HepG2 (cell line): ENCODE measurements at regions not wholly inside any gene's neighbourhood (a gene's known extent, or its start where the extent isn't known, plus 50 kb on each side); places are given as distances from the start of the nearest gene placed in this dataset.

Experiments
- ESRRA ChIP-seq: sonication (generic); formaldehyde crosslinking; IDR thresholded peaks from 2 replicates; pipeline ENCODE4 v1.5.1; 2020; ENCODE audit warnings: mild to moderate bottlenecking, low read depth, missing genetic modification reagents
- FOXK1 ChIP-seq: sonication (generic); formaldehyde crosslinking; IDR thresholded peaks from 2 replicates; pipeline ENCODE4 v1.4.0; 2020; ENCODE audit warnings: low read depth, missing genetic modification reagents, borderline replicate concordance
- FOXO1 ChIP-seq: sonication (generic); formaldehyde crosslinking; IDR thresholded peaks from 2 replicates; pipeline ENCODE4 v1.4.0; 2020; ENCODE audit warnings: missing genetic modification reagents
- NONO ChIP-seq, 2 experiments: fragments of 450-650 bp in 1 of 2; sonication (generic) in 1 of 2; formaldehyde crosslinking in 1 of 2; IDR thresholded peaks in 1 of 2; conservative IDR thresholded peaks in 1 of 2; 2 replicates each; pipeline versions ENCODE4 v1.6.1 to v1.8.0; 2017 to 2022; ENCODE audit warnings: mild to moderate bottlenecking in 1 of 2, missing genetic modification reagents in 1 of 2, moderate library complexity in 1 of 2
- PHF21A ChIP-seq: sonication (generic); formaldehyde crosslinking; IDR thresholded peaks from 2 replicates; pipeline ENCODE4 v1.5.0; 2020; ENCODE audit warnings: mild to moderate bottlenecking, missing genetic modification reagents
- SRSF9 ChIP-seq: fragments of 200-400 bp; formaldehyde crosslinking; IDR thresholded peaks from 2 replicates; pipeline ENCODE4 v1.6.1; 2018; ENCODE audit warnings: borderline replicate concordance, mild to moderate bottlenecking, low read depth, low read length; ENCODE audit not compliant: insufficient read depth, poor library complexity, severe bottlenecking
- TBL1XR1 ChIP-seq: fragments of 150-350 bp; IDR thresholded peaks from 2 replicates; pipeline ENCODE4 v1.6.1; 2014; ENCODE audit warnings: borderline replicate concordance, low read length; ENCODE audit not compliant: partially characterized antibody
- TCF7L2 ChIP-seq: IDR thresholded peaks from 2 replicates; pipeline ENCODE4 v1.6.1; 2011; ENCODE audit warnings: mild to moderate bottlenecking, low read depth, low read length, moderate library complexity
- ZNF20 ChIP-seq: sonication (generic); formaldehyde crosslinking; IDR thresholded peaks from 2 replicates; pipeline ENCODE4 v1.4.0; 2020; ENCODE audit warnings: mild to moderate bottlenecking, moderate library complexity, missing genetic modification reagents
- ZNF598 ChIP-seq: sonication (generic); formaldehyde crosslinking; IDR thresholded peaks from 2 replicates; pipeline ENCODE4 v1.5.1; 2020; ENCODE audit warnings: mild to moderate bottlenecking, missing genetic modification reagents, borderline replicate concordance
- ZNF672 ChIP-seq: sonication (generic); formaldehyde crosslinking; IDR thresholded peaks from 2 replicates; pipeline ENCODE4 v1.8.1; 2022; ENCODE audit warnings: missing genetic modification reagents
- ZNF777 ChIP-seq: sonication (generic); formaldehyde crosslinking; IDR thresholded peaks from 2 replicates; pipeline ENCODE4 v1.4.0; 2020; ENCODE audit warnings: missing genetic modification reagents
- ZNF781 ChIP-seq: sonication (generic); formaldehyde crosslinking; IDR thresholded peaks from 2 replicates; pipeline ENCODE4 v1.5.1; 2020; ENCODE audit warnings: borderline replicate concordance, mild to moderate bottlenecking, missing genetic modification reagents; ENCODE audit errors: not compliant biosample characterization
- TF ChIP-seq, protein P1 (sequence below): sonication (generic); formaldehyde crosslinking; IDR thresholded peaks from 2 replicates; pipeline ENCODE4 v1.4.0; 2020; ENCODE audit warnings: missing genetic modification reagents, mild to moderate bottlenecking, borderline replicate concordance
- TF ChIP-seq, protein P2 (sequence below): sonication (generic); formaldehyde crosslinking; IDR thresholded peaks from 2 replicates; pipeline ENCODE4 v1.4.0; 2020; ENCODE audit warnings: missing genetic modification reagents

DNA sequence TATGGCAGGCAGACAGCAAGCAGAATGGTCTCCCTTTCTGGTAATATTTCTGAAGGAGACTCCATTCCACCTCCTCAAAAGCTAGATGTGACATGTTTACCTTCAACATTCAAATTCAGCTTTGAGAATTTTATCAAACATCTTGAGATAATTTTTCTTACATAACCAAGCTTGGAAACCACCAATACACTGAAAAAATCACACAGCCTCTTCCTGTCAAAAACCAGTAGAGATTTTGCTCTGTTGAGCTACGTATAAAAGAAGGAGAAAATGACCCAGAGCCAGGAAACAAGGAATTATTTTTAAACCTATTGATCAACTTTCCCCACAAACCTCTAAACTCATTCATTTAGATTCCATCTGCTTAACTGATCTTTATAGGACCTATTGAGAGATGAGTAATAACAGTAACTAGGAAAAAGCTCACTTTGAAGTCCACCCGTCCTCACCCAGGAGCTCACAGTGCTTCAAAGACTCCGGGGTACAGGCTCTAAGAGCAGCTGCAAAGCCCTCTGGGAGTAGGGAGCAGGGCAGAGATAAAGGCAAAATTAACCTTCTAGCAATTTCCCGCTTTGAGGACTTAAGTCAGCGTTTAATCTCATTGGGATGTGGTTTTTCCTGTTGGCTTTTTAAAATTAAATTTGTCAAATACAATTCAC, 318.2 kb upstream of the RASGEF1B start (continued):
- TF ChIP-seq, protein P1, sequence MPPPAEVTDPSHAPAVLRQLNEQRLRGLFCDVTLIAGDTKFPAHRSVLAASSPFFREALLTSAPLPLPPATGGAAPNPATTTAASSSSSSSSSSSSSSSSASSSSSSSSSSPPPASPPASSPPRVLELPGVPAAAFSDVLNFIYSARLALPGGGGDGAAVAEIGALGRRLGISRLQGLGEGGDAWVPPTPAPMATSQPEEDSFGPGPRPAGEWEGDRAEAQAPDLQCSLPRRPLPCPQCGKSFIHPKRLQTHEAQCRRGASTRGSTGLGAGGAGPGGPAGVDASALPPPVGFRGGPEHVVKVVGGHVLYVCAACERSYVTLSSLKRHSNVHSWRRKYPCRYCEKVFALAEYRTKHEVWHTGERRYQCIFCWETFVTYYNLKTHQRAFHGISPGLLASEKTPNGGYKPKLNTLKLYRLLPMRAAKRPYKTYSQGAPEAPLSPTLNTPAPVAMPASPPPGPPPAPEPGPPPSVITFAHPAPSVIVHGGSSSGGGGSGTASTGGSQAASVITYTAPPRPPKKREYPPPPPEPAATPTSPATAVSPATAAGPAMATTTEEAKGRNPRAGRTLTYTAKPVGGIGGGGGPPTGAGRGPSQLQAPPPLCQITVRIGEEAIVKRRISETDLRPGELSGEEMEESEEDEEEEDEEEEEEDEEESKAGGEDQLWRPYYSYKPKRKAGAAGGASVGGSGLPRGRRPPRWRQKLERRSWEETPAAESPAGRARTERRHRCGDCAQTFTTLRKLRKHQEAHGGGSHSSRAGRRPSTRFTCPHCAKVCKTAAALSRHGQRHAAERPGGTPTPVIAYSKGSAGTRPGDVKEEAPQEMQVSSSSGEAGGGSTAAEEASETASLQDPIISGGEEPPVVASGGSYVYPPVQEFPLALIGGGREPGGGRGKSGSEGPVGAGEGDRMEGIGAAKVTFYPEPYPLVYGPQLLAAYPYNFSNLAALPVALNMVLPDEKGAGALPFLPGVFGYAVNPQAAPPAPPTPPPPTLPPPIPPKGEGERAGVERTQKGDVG (CRISPR knock-in tag), result no peak
- TF ChIP-seq NONO (IDR thresholded peaks at IDR 0.05) (no peak), NONO (CRISPR knock-in tag; conservative IDR thresholded peaks at IDR 0.05) (no peak), SRSF9 (no peak), ESRRA (no peak), TCF7L2 (no peak), FOXK1 (CRISPR knock-in tag) (no peak), FOXO1 (CRISPR knock-in tag) (no peak), ZNF781 (CRISPR knock-in tag) (no peak), ZNF20 (CRISPR knock-in tag) (no peak), ZNF672 (CRISPR knock-in tag) (no peak), ZNF777 (CRISPR knock-in tag) (no peak), TBL1XR1 (no peak), ZNF598 (CRISPR knock-in tag) (no peak), PHF21A (CRISPR knock-in tag) (no peak)
- TF ChIP-seq, protein P2, sequence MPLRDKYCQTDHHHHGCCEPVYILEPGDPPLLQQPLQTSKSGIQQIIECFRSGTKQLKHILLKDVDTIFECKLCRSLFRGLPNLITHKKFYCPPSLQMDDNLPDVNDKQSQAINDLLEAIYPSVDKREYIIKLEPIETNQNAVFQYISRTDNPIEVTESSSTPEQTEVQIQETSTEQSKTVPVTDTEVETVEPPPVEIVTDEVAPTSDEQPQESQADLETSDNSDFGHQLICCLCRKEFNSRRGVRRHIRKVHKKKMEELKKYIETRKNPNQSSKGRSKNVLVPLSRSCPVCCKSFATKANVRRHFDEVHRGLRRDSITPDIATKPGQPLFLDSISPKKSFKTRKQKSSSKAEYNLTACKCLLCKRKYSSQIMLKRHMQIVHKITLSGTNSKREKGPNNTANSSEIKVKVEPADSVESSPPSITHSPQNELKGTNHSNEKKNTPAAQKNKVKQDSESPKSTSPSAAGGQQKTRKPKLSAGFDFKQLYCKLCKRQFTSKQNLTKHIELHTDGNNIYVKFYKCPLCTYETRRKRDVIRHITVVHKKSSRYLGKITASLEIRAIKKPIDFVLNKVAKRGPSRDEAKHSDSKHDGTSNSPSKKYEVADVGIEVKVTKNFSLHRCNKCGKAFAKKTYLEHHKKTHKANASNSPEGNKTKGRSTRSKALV (CRISPR knock-in tag), result no peak
